ENCODE measurements at regions not wholly inside any gene's neighbourhood (a gene's known extent, or its start where the extent isn't known, plus 50 kb on each side); places are given as distances from the start of the nearest gene placed in this dataset.

DNA sequence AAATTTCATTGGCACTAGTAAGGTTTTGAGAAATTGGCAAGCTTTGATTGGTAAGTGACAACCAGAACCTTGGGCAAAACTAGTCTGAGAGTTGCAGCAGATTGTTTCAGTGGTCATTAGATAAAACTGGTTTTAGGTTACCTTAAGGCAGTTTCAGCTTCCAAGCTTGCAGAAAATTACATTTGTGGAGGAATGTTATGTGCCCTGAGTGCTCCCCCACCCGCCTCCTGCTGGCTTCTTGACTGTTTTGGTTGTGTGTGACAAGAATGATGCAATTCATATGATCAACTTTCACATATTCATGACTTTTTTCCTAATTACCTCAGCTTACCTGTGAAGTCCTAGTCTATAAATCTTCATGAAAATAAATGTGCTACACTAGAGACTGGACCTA lies 599.5 kb upstream of the ZNF804A start:
- DNase-seq (ENCODE audit: low spot score): no peak
- TF ChIP-seq, protein P1, sequence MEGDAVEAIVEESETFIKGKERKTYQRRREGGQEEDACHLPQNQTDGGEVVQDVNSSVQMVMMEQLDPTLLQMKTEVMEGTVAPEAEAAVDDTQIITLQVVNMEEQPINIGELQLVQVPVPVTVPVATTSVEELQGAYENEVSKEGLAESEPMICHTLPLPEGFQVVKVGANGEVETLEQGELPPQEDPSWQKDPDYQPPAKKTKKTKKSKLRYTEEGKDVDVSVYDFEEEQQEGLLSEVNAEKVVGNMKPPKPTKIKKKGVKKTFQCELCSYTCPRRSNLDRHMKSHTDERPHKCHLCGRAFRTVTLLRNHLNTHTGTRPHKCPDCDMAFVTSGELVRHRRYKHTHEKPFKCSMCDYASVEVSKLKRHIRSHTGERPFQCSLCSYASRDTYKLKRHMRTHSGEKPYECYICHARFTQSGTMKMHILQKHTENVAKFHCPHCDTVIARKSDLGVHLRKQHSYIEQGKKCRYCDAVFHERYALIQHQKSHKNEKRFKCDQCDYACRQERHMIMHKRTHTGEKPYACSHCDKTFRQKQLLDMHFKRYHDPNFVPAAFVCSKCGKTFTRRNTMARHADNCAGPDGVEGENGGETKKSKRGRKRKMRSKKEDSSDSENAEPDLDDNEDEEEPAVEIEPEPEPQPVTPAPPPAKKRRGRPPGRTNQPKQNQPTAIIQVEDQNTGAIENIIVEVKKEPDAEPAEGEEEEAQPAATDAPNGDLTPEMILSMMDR (IDR thresholded peaks at IDR 0.05; ENCODE audit: extremely low read depth, insufficient read depth, missing control alignments): no peak
- in situ Hi-C loops (cut with MboI; ENCODE audit: low pct_unique_long_range_greater_than_20kb, low sequenced_read_pairs, unreplicated experiment): no loop called here

DNA sequence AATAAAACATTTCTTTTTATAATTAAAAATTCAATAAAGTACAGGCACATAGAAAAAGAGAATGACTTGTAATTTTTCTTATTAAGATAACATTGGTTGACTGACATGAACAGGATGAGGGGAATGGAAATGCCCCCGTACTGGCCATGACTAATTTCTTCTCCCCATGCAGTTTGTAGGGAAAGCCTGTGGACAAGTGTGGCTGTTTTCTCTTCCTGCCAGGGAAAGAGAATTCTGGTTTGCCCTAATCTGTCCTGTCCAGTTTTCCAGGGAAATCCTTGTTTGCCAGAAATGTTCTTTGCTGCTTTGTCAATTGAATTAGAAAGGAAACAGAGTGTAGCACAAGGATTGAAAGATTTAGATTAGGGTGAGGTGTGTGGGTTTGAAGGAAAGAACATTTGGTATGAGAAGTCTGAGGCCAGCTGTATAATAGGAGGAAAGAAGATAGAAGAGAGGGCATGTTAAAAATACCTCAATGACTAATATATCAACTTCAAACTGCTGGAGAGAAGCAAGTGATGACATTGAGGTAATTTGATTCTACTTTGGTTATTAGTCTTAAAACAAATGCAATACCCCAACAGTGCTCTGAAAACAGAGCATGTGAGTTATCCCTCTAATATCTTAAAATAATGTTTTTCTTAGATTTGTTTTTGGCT lies 593.9 kb upstream of the ZNF804A start:
- peak; percentile 45 for DNase-seq (ENCODE audit: low spot score)
- in situ Hi-C loops (cut with MboI; ENCODE audit: low pct_unique_long_range_greater_than_20kb, low sequenced_read_pairs, unreplicated experiment): no loop called here
- TF ChIP-seq, protein P1 (IDR thresholded peaks at IDR 0.05; ENCODE audit: extremely low read depth, insufficient read depth, missing control alignments): no peak

DNA sequence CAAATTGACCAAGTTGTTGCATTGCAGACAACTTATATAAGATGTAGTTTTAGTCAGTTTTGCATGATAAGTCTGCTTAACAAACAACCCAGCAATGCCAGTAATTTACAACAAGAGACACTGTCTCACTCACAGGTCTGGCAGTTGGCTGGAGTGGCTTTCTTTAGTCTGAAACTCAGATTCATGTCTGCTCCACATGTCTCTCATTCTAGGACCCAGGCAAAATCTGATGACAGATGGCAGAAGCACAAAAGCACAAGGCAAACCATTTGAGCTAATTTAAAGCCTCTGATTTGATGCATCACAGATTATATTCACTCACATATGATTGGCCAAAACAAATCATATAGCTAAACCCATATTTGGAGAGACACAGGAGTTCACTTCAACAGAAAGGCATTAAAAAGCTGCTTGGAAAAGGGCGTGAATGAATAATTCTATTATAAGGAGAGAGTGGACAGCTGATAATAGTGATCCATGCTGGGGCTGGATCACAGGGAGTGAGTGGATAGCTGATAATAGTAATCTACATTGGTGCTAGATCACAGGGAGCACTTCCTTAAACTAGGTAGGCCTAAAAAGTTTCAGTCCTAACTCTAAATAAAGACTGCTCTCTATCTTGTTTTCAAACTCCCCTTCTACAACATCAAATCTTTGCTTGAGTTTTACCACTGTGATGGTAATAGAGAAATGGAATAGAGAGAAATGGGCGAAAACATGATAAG lies 593.2 kb upstream of the ZNF804A start:
- TF ChIP-seq, protein P1 (IDR thresholded peaks at IDR 0.05; ENCODE audit: extremely low read depth, insufficient read depth, missing control alignments): no peak
- DNase-seq (ENCODE audit: low spot score): no peak
- in situ Hi-C loops (cut with MboI; ENCODE audit: low pct_unique_long_range_greater_than_20kb, low sequenced_read_pairs, unreplicated experiment): no loop called here

DNA sequence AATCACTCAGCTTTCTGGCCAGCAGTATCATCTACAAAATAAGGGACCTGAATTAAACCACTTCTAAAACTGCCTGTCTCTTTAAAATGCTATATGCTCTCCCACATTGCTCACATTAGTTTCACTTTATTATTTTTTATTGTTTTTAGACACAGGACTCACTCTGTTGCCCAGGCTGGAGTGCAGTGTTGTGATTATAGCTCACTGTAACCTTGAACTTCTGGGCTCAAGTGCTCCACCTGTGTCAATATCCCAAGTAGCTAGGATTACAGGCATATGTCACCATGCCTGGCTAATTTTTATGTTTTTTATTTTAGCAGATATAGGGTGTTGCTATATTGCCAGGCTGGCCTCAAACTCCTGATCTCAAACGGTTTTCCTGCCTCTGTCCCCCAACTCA lies 591.3 kb upstream of the ZNF804A start:
- in situ Hi-C loops (cut with MboI; ENCODE audit: low pct_unique_long_range_greater_than_20kb, low sequenced_read_pairs, unreplicated experiment): no loop called here
- TF ChIP-seq, protein P1 (IDR thresholded peaks at IDR 0.05; ENCODE audit: extremely low read depth, insufficient read depth, missing control alignments): no peak
- DNase-seq (ENCODE audit: low spot score): no peak

DNA sequence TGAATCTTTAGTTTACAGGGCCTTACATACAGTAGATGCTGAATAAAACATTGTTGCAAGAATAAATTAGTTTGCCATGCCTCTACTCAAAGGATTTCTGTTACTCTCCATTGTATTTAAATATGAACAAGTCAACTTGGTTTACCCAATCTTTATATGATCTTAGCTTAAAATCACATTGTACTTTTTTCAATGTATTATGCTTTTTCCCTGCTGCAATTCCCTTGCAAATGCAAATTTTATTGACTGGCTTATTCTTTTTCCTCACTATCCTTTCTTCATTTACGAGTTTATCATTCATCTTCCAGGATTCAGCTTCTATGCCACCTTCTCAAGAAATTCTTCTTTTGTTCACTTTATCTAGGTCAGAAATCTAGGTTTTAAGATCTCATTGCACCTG lies 571.4 kb upstream of the ZNF804A start:
- in situ Hi-C loops (cut with MboI; ENCODE audit: low pct_unique_long_range_greater_than_20kb, low sequenced_read_pairs, unreplicated experiment): no loop called here
- TF ChIP-seq, protein P1 (IDR thresholded peaks at IDR 0.05; ENCODE audit: extremely low read depth, insufficient read depth, missing control alignments): no peak
- no peak for DNase-seq (ENCODE audit: low spot score)

DNA sequence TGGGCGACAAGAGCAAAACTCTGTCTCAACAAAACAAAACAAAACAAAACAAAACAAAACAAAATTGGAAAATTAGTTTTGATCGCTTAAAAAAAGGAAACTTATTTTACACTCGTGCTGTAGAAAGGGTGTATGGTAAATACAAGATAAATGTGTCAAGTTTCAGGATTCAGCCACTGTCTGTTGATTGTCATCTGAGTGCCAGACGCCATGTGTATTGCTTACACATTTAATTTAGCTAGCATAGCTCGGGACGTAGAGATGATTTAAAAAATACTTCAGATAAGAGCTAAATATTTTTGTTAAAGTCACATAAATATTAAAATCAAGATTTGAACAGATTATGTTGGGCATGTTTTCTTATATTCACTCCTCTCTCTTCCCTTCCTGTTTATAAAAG lies 568.1 kb upstream of the ZNF804A start:
- in situ Hi-C loops (cut with MboI; ENCODE audit: low pct_unique_long_range_greater_than_20kb, low sequenced_read_pairs, unreplicated experiment): no loop called here
- no peak for DNase-seq (ENCODE audit: low spot score)
- TF ChIP-seq, protein P1 (IDR thresholded peaks at IDR 0.05; ENCODE audit: extremely low read depth, insufficient read depth, missing control alignments): no peak
